HG03354 (cell line): ENCODE measurements at regions not wholly inside any gene's neighbourhood (a gene's known extent, or its start where the extent isn't known, plus 50 kb on each side); places are given as distances from the start of the nearest gene placed in this dataset.
"Not testable (repeated sequence)": the region's sequence is repeated elsewhere in the genome, so short reads cannot be mapped to it uniquely, and the experiment has no call there.

Source experiments
- ATAC-seq: cut with Tn5 transposase; IDR thresholded peaks from one replicate; pipeline ENCODE4 v1.9.1; 2021; ENCODE audit warnings: mild to moderate bottlenecking; ENCODE audit not compliant: unreplicated experiment, poor library complexity, severe bottlenecking

GRCh38 chr18:4806331-4806730, 351.2 kb upstream of the DLGAP1 start:
- ATAC-seq: no peak

- no peak for ATAC-seq
These were observed 347.2 kb upstream of the DLGAP1 start for GRCh38 chr18:4802296-4802695.

GRCh38 chr18:4801151-4801550, 346.0 kb upstream of the DLGAP1 start:
- ATAC-seq: no peak

GRCh38 chr18:4797002-4797685, 342.0 kb upstream of the DLGAP1 start:
- no peak for ATAC-seq

GRCh38 chr18:4789506-4789905, 334.4 kb upstream of the DLGAP1 start:
- no peak for ATAC-seq

GRCh38 chr18:4781873-4782272, 326.8 kb upstream of the DLGAP1 start:
- ATAC-seq: no peak

- no peak for ATAC-seq
These were observed 310.3 kb upstream of the DLGAP1 start for GRCh38 chr18:4765401-4765800.

- no peak for ATAC-seq
These were observed 307.2 kb upstream of the DLGAP1 start for GRCh38 chr18:4762330-4762729.

GRCh38 chr18:4758980-4759379, 303.9 kb upstream of the DLGAP1 start:
- ATAC-seq: no peak

GRCh38 chr18:4755848-4756247, 300.7 kb upstream of the DLGAP1 start:
- ATAC-seq: no peak

- ATAC-seq: not testable (repeated sequence)
These were observed 298.0 kb upstream of the DLGAP1 start for GRCh38 chr18:4753151-4753550.

GRCh38 chr18:4751523-4751922, 296.4 kb upstream of the DLGAP1 start:
- no peak for ATAC-seq

- ATAC-seq: no peak
These were observed 295.6 kb upstream of the DLGAP1 start for GRCh38 chr18:4750393-4751346.

GRCh38 chr18:4748975-4749374, 293.9 kb upstream of the DLGAP1 start:
- no peak for ATAC-seq

- no peak for ATAC-seq
These were observed 279.8 kb upstream of the DLGAP1 start for GRCh38 chr18:4734903-4735302.

- ATAC-seq: no peak
These were observed 278.9 kb upstream of the DLGAP1 start for GRCh38 chr18:4734021-4734420.

GRCh38 chr18:4721545-4721944, 266.4 kb upstream of the DLGAP1 start:
- no peak for ATAC-seq

GRCh38 chr18:4720518-4720917, 265.4 kb upstream of the DLGAP1 start:
- no peak for ATAC-seq

GRCh38 chr18:4705894-4706293, 250.8 kb upstream of the DLGAP1 start:
- ATAC-seq: no peak

- no peak for ATAC-seq
These were observed 249.7 kb upstream of the DLGAP1 start for GRCh38 chr18:4704781-4705180.

GRCh38 chr18:4691836-4692235, 236.7 kb upstream of the DLGAP1 start:
- no peak for ATAC-seq
